Muscle of arm (tissue), 1 donor: ENCODE measurements at regions not wholly inside any gene's neighbourhood (a gene's known extent, or its start where the extent isn't known, plus 50 kb on each side); places are given as distances from the start of the nearest gene placed in this dataset.
A peak's percentile ranks its signal among the peaks of the same experiment; 100 is the strongest.

ENCODE experiments used
- DNase-seq: peaks from one replicate; pipeline ENCODE4 v3.0.0-alpha.2; 2013

- DNase-seq, result no peak
Observed at GRCh38 chr2:122736279-122736678, 980.8 kb downstream of the TSN start.

- DNase-seq, result no peak
Observed at GRCh38 chr2:122737429-122738077, 982.1 kb downstream of the TSN start.

GRCh38 chr2:122739732-122740593 is 984.5 kb downstream of the TSN start:
- DNase-seq, result no peak

GRCh38 chr2:122740594-122740948 is 985.1 kb downstream of the TSN start:
- no peak for DNase-seq

GRCh38 chr2:122741403-122741802 is 986.0 kb downstream of the TSN start:
- no peak for DNase-seq

- no peak for DNase-seq
Observed at GRCh38 chr2:122743021-122743675, 987.7 kb downstream of the TSN start.

GRCh38 chr2:122745603-122746002 is 990.2 kb downstream of the TSN start:
- DNase-seq, result no peak

GRCh38 chr2:122747670-122748069 is 992.2 kb downstream of the TSN start:
- DNase-seq, result no peak

- no peak for DNase-seq
Observed at GRCh38 chr2:122748552-122749011, 993.1 kb downstream of the TSN start.

- no peak for DNase-seq
Observed at GRCh38 chr2:122749405-122749804, 994.0 kb downstream of the TSN start.

GRCh38 chr2:122750095-122750494 is 994.6 kb downstream of the TSN start:
- DNase-seq, result no peak

- no peak for DNase-seq
Observed at GRCh38 chr2:122750808-122751207, 995.4 kb downstream of the TSN start.

- no peak for DNase-seq
Observed at GRCh38 chr2:122753336-122753735, 997.9 kb downstream of the TSN start.

- DNase-seq, result no peak
Observed at GRCh38 chr2:122754561-122754960, 999.1 kb downstream of the TSN start.

- DNase-seq, result no peak
Observed at GRCh38 chr2:122755281-122755780, 999.9 kb downstream of the TSN start.

GRCh38 chr2:122758967-122759366 is 1003.5 kb downstream of the TSN start:
- DNase-seq, result no peak

- no peak for DNase-seq
Observed at GRCh38 chr2:122764014-122764413, 1008.6 kb downstream of the TSN start.

GRCh38 chr2:122780251-122780650 is 1024.8 kb downstream of the TSN start:
- DNase-seq, result no peak

GRCh38 chr2:122794100-122794499 is 1038.6 kb downstream of the TSN start:
- no peak for DNase-seq

GRCh38 chr2:122795763-122796162 is 1040.3 kb downstream of the TSN start:
- no peak for DNase-seq

- no peak for DNase-seq
Observed at GRCh38 chr2:122799391-122799790, 1043.9 kb downstream of the TSN start.

- peak; percentile 52 for DNase-seq
Observed at GRCh38 chr2:122800781-122801180, 1045.3 kb downstream of the TSN start.

GRCh38 chr2:122804494-122804893 is 1049.0 kb downstream of the TSN start:
- no peak for DNase-seq
